ENCODE measurements at regions not wholly inside any gene's neighbourhood (a gene's known extent, or its start where the extent isn't known, plus 50 kb on each side); places are given as distances from the start of the nearest gene placed in this dataset.

DNA sequence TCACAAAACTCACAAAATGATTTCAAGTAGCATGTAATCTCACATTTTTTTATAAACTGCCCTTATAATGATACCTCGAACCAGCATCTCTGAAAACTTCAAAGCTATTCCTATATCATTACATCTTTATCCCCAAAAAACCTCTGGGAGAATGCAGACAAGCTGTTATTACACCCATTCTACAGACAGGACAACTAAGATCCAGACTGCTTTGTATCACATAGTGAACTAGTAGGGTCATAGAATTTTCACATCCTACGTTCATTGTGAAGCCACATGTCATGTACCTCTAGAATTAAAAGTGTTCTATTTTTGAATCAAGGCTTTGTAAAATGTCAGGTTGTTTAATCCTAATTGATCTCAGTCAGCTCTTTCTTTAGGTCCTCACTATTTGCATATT is 98.7 kb upstream of the RAP2B start:
- TF ChIP-seq, protein P1, sequence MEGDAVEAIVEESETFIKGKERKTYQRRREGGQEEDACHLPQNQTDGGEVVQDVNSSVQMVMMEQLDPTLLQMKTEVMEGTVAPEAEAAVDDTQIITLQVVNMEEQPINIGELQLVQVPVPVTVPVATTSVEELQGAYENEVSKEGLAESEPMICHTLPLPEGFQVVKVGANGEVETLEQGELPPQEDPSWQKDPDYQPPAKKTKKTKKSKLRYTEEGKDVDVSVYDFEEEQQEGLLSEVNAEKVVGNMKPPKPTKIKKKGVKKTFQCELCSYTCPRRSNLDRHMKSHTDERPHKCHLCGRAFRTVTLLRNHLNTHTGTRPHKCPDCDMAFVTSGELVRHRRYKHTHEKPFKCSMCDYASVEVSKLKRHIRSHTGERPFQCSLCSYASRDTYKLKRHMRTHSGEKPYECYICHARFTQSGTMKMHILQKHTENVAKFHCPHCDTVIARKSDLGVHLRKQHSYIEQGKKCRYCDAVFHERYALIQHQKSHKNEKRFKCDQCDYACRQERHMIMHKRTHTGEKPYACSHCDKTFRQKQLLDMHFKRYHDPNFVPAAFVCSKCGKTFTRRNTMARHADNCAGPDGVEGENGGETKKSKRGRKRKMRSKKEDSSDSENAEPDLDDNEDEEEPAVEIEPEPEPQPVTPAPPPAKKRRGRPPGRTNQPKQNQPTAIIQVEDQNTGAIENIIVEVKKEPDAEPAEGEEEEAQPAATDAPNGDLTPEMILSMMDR (conservative IDR thresholded peaks at IDR 0.05), result no peak
- no peak for TF ChIP-seq ZFX (IDR thresholded peaks at IDR 0.05)

Measured in C4-2B (cell line).